ENCODE measurements at regions not wholly inside any gene's neighbourhood (a gene's known extent, or its start where the extent isn't known, plus 50 kb on each side); places are given as distances from the start of the nearest gene placed in this dataset.
"Not testable (repeated sequence)": the region's sequence is repeated elsewhere in the genome, so short reads cannot be mapped to it uniquely, and the experiment has no call there.

DNA sequence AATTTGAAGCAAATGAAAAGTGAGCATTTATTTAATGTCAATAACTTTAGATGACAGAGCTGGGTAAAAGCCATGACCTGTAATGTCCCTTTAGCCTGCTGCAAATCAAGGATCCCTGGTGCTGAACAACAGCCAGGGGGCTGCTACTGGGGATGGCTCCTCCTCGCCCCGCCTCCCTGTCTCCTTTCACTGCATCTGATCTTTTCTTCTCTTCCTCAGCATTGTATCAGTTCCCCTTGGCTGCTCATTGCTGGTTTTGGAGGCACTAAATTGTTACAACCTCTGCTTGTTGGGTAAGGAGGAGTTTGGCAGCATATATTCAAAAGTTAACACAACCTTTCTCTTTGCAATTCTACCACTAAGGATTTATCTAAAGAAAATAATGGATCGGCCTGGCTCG is 236.3 kb upstream of the ID2 start:
- TF ChIP-seq, protein P1, sequence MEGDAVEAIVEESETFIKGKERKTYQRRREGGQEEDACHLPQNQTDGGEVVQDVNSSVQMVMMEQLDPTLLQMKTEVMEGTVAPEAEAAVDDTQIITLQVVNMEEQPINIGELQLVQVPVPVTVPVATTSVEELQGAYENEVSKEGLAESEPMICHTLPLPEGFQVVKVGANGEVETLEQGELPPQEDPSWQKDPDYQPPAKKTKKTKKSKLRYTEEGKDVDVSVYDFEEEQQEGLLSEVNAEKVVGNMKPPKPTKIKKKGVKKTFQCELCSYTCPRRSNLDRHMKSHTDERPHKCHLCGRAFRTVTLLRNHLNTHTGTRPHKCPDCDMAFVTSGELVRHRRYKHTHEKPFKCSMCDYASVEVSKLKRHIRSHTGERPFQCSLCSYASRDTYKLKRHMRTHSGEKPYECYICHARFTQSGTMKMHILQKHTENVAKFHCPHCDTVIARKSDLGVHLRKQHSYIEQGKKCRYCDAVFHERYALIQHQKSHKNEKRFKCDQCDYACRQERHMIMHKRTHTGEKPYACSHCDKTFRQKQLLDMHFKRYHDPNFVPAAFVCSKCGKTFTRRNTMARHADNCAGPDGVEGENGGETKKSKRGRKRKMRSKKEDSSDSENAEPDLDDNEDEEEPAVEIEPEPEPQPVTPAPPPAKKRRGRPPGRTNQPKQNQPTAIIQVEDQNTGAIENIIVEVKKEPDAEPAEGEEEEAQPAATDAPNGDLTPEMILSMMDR (IDR thresholded peaks at IDR 0.05; ENCODE audit: insufficient read depth, low read length, poor library complexity, severe bottlenecking), result no peak
- Histone ChIP-seq H3K27me3 (replicated peaks; ENCODE audit: control insufficient read depth, insufficient read depth, low read length) (no peaks in the 10 kb centered on the region; the same call in 1 of the 2 replicates), H3K36me3 (ENCODE audit: control insufficient read depth, insufficient read depth, low read length) (no peaks in the 10 kb centered on the region), H3K4me3 (replicated peaks; ENCODE audit: low read depth, low read length) (no peak overlapping the region)
- no peak for DNase-seq (ENCODE audit: extremely low read depth, insufficient read length)

DNA sequence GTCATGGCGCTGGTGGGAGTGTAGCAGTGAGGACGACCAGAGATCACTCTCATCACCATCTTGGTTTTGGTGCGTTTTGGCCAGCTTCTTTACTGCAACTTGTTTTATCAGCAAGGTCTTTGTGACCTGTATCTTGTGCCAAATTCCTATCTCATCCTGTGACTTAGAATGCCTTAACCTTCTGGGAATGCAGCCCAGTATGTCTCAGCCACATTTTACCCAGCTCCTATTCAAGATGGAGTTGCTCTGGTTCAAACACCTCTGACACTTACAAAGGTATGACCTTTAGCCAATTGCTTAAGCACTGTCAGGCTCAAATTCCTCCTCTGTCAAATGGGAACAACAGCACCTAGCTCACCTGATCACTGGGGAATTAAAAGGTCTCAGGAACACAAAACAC is 235.1 kb upstream of the ID2 start:
- DNase-seq (ENCODE audit: extremely low read depth, insufficient read length); H3K4me3 ChIP-seq (replicated peaks; ENCODE audit: low read depth, low read length); H3K27me3 ChIP-seq (replicated peaks; ENCODE audit: control insufficient read depth, insufficient read depth, low read length); H3K36me3 ChIP-seq (ENCODE audit: control insufficient read depth, insufficient read depth, low read length): not testable (repeated sequence)

DNA sequence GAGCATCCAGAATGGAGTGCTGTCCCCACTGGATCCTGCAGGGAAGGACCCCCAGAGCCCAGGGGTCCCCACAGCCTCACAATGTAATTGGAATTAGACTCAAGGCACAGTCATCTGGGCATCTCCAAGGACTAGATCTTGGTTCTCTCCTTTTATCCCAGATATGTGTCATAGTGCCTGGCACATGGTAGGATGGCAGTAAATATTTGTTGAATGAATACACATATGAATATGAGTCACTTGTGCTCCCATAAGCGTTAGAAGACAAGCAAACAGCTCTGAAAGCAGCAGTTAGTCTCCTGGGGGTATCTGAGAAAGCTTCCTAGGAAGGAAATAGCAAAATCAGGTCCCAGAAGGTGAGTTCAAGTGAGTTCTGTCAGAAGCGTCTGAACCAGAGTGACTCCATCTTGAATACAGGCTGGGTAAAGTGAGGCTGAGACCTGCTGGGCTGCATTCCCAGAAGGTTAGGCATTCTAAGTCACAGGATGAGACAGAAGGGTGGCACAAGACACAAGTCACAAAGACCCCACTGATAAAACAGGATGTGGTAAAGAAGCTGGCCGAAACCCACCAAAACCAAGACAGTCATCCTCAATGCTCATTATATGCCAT is 234.1 kb upstream of the ID2 start:
- Histone ChIP-seq H3K4me3 (replicated peaks; ENCODE audit: low read depth, low read length) (no peak overlapping the region), H3K36me3 (ENCODE audit: control insufficient read depth, insufficient read depth, low read length) (no peaks in the 10 kb centered on the region), H3K27me3 (replicated peaks; ENCODE audit: control insufficient read depth, insufficient read depth, low read length) (no peaks in the 10 kb centered on the region; the same call in none of the 2 replicates)
- TF ChIP-seq, protein P1 (IDR thresholded peaks at IDR 0.05; ENCODE audit: insufficient read depth, low read length, poor library complexity, severe bottlenecking), result no peak
- DNase-seq (ENCODE audit: extremely low read depth, insufficient read length), result no peak

DNA sequence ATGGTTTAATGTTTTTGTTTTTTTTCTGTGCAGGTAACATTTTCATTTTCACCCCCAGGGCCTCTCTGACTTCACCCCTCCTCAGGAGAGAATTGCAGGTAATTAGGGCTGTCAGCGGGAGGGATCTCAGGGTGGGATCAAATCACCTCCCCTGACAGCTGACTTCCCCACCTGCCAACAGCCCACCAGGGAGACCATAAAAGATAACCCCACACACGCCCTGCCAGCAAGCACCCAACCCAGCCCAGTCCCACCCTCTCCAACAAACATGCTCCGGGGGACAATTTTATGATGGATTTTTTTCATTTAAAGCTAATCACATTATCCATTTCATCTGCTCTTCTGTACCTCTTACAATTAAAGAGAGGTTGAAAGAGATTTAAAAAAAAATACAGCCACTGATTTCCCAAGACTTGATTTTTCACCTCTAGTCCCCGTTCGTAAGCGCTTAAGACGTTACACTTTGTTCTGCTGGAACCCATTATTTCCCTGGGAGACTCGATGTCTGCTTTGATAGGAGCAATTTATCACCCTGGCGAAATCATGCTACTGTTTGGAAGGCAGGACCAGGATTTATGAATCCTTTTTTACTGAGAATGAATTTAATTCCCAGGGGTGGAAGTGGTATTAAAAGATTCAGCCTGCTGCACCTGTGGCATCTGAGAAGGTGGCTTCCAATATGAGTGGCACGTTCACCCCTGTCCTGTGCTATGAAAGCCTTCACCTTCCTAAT is 232.9 kb upstream of the ID2 start:
- TF ChIP-seq, protein P1 (IDR thresholded peaks at IDR 0.05; ENCODE audit: insufficient read depth, low read length, poor library complexity, severe bottlenecking), result no peak
- no peak overlapping the region for H3K4me3 ChIP-seq (replicated peaks; ENCODE audit: low read depth, low read length)
- H3K27me3 ChIP-seq (replicated peaks; ENCODE audit: control insufficient read depth, insufficient read depth, low read length), result no peaks in the 10 kb centered on the region; the same call in none of the 2 replicates
- no peak for DNase-seq (ENCODE audit: extremely low read depth, insufficient read length)
- H3K36me3 ChIP-seq (ENCODE audit: control insufficient read depth, insufficient read depth, low read length), result no peaks in the 10 kb centered on the region

DNA sequence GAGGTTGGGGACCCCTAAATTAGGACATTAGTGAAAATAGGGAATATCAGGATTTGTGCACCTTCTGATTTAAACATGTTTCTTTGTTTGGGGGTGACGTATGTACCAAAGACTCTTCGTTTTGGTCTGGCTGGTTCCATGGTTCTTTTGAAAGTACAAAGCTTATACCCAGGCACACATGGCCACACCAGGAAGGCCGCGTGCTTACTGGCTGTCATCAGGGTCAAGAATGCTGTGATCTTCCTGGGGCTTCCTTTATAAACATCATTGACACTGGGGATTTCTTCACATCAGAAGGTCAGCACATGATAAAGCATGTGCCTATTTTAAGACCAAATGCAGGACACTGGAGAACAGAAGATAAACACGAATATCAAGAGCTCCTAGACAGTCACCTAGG is 230.6 kb upstream of the ID2 start:
- TF ChIP-seq, protein P1 (IDR thresholded peaks at IDR 0.05; ENCODE audit: insufficient read depth, low read length, poor library complexity, severe bottlenecking), result no peak
- H3K4me3 ChIP-seq (replicated peaks; ENCODE audit: low read depth, low read length), result no peak overlapping the region
- no peak for DNase-seq (ENCODE audit: extremely low read depth, insufficient read length)
- H3K27me3 ChIP-seq (replicated peaks; ENCODE audit: control insufficient read depth, insufficient read depth, low read length), result no peaks in the 10 kb centered on the region; the same call in none of the 2 replicates
- H3K36me3 ChIP-seq (ENCODE audit: control insufficient read depth, insufficient read depth, low read length), result no peaks in the 10 kb centered on the region

DNA sequence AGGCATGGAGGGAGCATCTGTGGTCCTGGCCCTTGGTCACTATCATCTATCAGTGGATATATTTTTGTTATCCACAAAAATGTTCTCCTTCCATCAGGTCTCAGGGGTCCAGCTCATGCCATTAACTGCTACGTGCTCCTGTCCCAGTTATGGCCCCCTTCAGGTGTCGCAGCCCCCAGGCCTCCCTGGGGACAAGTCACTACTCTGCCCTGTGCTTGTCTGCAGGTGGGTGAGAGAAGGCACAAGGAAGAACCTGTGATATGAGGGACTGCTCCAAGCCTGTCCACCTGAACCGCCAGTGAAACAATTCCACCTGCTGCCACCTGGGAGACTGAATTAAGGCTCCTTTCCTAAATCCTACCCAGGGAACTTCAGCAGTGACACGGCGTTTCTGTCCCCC is 229.6 kb upstream of the ID2 start:
- no peak overlapping the region for H3K4me3 ChIP-seq (replicated peaks; ENCODE audit: low read depth, low read length)
- no peaks in the 10 kb centered on the region for H3K36me3 ChIP-seq (ENCODE audit: control insufficient read depth, insufficient read depth, low read length)
- no peaks in the 10 kb centered on the region; the same call in none of the 2 replicates for H3K27me3 ChIP-seq (replicated peaks; ENCODE audit: control insufficient read depth, insufficient read depth, low read length)
- TF ChIP-seq, protein P1 (IDR thresholded peaks at IDR 0.05; ENCODE audit: insufficient read depth, low read length, poor library complexity, severe bottlenecking), result no peak
- DNase-seq (ENCODE audit: extremely low read depth, insufficient read length), result no peak
